Neural progenitor cell (in vitro differentiated cells): ENCODE measurements at regions not wholly inside any gene's neighbourhood (a gene's known extent, or its start where the extent isn't known, plus 50 kb on each side); places are given as distances from the start of the nearest gene placed in this dataset.

Experiments used
- DNase-seq: peaks from one replicate; pipeline ENCODE4 v3.0.0-alpha.2; 2016; ENCODE audit warnings: low spot score
- H2AFZ ChIP-seq: fragments of 200-600 bp; sonication (generic); replicated peaks from 2 replicates; pipeline ENCODE4 v1.6.1; 2016; ENCODE audit warnings: antibody characterized with exemption
- H3F3A ChIP-seq: fragments of 200-600 bp; sonication (generic); 2 replicates; pipeline ENCODE4 v1.6.1; 2016; ENCODE audit warnings: antibody characterized with exemption, low read depth
- H3K27ac ChIP-seq: fragments of 200-600 bp; sonication (generic); 2 replicates; pipeline ENCODE4 v1.5.1; 2016; ENCODE audit warnings: mild to moderate bottlenecking
- H3K27me3 ChIP-seq: fragments of 200-600 bp; sonication (generic); 2 replicates; pipeline ENCODE4 v1.6.1; 2016; ENCODE audit warnings: mild to moderate bottlenecking, moderate library complexity
- H3K36me3 ChIP-seq: fragments of 200-600 bp; sonication (generic); 2 replicates; pipeline ENCODE4 v1.5.1; 2016
- H3K4me1 ChIP-seq: fragments of 200-600 bp; sonication (generic); 2 replicates; pipeline ENCODE4 v1.6.1; 2016; ENCODE audit warnings: mixed run types
- H3K4me2 ChIP-seq: fragments of 200-600 bp; sonication (generic); 2 replicates; pipeline ENCODE4 v1.6.1; 2016
- H3K4me3 ChIP-seq: fragments of 200-600 bp; sonication (generic); 2 replicates; pipeline ENCODE4 v1.5.1; 2016
- H3K79me2 ChIP-seq: fragments of 200-600 bp; sonication (generic); 2 replicates; pipeline ENCODE4 v1.6.1; 2016; ENCODE audit warnings: low read depth
- H3K9ac ChIP-seq: fragments of 200-600 bp; sonication (generic); 2 replicates; pipeline ENCODE4 v1.6.1; 2016
- H3K9me3 ChIP-seq: fragments of 200-600 bp; sonication (generic); 2 replicates; pipeline ENCODE4 v1.5.1; 2016; ENCODE audit warnings: low read depth
- H4K20me1 ChIP-seq: fragments of 200-600 bp; sonication (generic); 2 replicates; pipeline ENCODE4 v1.6.1; 2016; ENCODE audit warnings: low read depth
- H3K27ac Mint-ChIP-seq: 3 replicates; pipeline ENCODE4 v1.8.0; 2021; ENCODE audit warnings: mixed read lengths
- H3K27me3 Mint-ChIP-seq: 2 replicates; pipeline ENCODE4 v1.8.0; 2022; ENCODE audit warnings: low read depth, mild to moderate bottlenecking, inconsistent platforms, moderate library complexity, mixed read lengths; ENCODE audit not compliant: insufficient read depth
- H3K36me3 Mint-ChIP-seq: 3 replicates; pipeline ENCODE4 v1.8.0; 2021; ENCODE audit warnings: mixed read lengths
- H3K4me1 Mint-ChIP-seq: 3 replicates; pipeline ENCODE4 v1.8.0; 2021; ENCODE audit warnings: mixed read lengths
- H3K4me3 Mint-ChIP-seq: 3 replicates; pipeline ENCODE4 v1.8.0; 2021; ENCODE audit warnings: mild to moderate bottlenecking, moderate library complexity, mixed read lengths
- H3K9me3 Mint-ChIP-seq: 3 replicates; pipeline ENCODE4 v1.8.0; 2020; ENCODE audit warnings: mixed read lengths
- EZH2 ChIP-seq: fragments of 200-600 bp; sonication (generic); IDR thresholded peaks from 2 replicates; pipeline ENCODE4 v1.6.1; 2017; ENCODE audit warnings: antibody characterized with exemption, mild to moderate bottlenecking, moderate library complexity
- EZH2phosphoT487 ChIP-seq: fragments of 200-600 bp; sonication (generic); IDR thresholded peaks from 2 replicates; pipeline ENCODE4 v1.6.1; 2017; ENCODE audit warnings: antibody characterized with exemption
- TF ChIP-seq, protein P1 (sequence below): fragments of 200-600 bp; sonication (generic); IDR thresholded peaks from 2 replicates; pipeline ENCODE4 v1.5.1; 2017; ENCODE audit warnings: antibody characterized with exemption, mild to moderate bottlenecking

DNA sequence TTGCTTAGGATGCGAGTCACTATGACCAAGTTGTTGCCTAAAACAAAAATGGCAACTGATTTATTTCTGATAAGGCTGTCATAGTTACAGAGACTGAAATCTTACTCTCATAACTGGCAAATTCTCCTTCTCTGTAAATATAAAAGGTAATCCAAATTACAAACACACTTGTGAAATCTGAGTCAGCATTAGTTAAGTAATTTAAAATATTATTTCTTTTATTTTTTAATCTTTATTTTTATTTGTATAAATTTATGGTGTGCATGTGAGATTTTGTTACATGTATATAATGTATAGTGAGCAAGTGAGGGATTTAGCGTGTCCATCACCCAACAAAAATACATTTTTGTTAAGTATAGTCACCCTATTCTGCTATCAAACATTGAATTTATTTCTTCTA is 1342.8 kb upstream of the TMEFF2 start:
- Histone ChIP-seq H3F3A (no peaks in the 10 kb centered on the region), H3K9me3 (no peaks in the 10 kb centered on the region), H3K36me3 (no peaks in the 10 kb centered on the region), H2AFZ (no peak overlapping the region), H4K20me1 (no peaks in the 10 kb centered on the region), H3K27ac (no peak overlapping the region), H3K4me2 (no peak overlapping the region), H3K9ac (no peak overlapping the region), H3K4me1 (no peaks in the 10 kb centered on the region), H3K27me3 (no peaks in the 10 kb centered on the region), H3K4me3 (no peak overlapping the region), H3K79me2 (no peaks in the 10 kb centered on the region)
- H3K4me3 Mint-ChIP-seq = no peak overlapping the region
- H3K27me3 Mint-ChIP-seq = no peaks in the 10 kb centered on the region
- H3K9me3 Mint-ChIP-seq = peaks cover 6% of the 10 kb centered on the region
- no peaks in the 10 kb centered on the region for H3K4me1 Mint-ChIP-seq
- H3K27ac Mint-ChIP-seq = no peak overlapping the region
- H3K36me3 Mint-ChIP-seq = peaks cover 4% of the 10 kb centered on the region
- DNase-seq = no peak
- TF ChIP-seq EZH2 (no peak), EZH2phosphoT487 (no peak)
- TF ChIP-seq, protein P1, sequence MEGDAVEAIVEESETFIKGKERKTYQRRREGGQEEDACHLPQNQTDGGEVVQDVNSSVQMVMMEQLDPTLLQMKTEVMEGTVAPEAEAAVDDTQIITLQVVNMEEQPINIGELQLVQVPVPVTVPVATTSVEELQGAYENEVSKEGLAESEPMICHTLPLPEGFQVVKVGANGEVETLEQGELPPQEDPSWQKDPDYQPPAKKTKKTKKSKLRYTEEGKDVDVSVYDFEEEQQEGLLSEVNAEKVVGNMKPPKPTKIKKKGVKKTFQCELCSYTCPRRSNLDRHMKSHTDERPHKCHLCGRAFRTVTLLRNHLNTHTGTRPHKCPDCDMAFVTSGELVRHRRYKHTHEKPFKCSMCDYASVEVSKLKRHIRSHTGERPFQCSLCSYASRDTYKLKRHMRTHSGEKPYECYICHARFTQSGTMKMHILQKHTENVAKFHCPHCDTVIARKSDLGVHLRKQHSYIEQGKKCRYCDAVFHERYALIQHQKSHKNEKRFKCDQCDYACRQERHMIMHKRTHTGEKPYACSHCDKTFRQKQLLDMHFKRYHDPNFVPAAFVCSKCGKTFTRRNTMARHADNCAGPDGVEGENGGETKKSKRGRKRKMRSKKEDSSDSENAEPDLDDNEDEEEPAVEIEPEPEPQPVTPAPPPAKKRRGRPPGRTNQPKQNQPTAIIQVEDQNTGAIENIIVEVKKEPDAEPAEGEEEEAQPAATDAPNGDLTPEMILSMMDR = no peak

DNA sequence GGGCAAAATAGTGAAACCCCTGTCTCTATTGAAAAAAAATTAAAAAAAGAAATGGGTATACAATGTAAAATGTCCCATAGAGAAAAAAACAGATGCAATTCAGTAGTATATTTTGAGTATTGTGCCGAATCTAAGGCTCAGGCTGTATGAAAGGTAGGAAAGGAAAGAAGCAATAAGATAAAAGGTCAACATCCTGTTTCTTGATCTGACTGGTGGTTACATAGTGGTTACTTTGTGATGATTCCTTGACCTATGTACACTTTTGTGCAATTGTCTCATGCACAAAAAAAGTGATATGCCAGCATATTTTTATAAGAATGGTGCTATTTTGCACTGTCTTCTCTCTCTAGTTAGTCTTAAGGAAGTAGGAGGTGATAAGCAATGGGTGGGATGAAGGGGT is 1333.7 kb upstream of the TMEFF2 start:
- Histone ChIP-seq H3F3A (no peaks in the 10 kb centered on the region), H3K9ac (no peak overlapping the region), H3K27ac (no peak overlapping the region), H3K9me3 (no peaks in the 10 kb centered on the region), H3K4me2 (no peak overlapping the region), H3K27me3 (no peaks in the 10 kb centered on the region), H3K4me1 (no peaks in the 10 kb centered on the region), H4K20me1 (no peaks in the 10 kb centered on the region), H3K4me3 (no peak overlapping the region), H3K79me2 (no peaks in the 10 kb centered on the region), H2AFZ (no peak overlapping the region), H3K36me3 (no peaks in the 10 kb centered on the region)
- Mint-ChIP-seq H3K4me3 (no peak overlapping the region), H3K27me3 (peaks cover 2% of the 10 kb centered on the region), H3K36me3 (no peaks in the 10 kb centered on the region), H3K4me1 (no peaks in the 10 kb centered on the region), H3K9me3 (no peaks in the 10 kb centered on the region), H3K27ac (no peak overlapping the region)
- no peak for TF ChIP-seq EZH2phosphoT487
- TF ChIP-seq, protein P1 = no peak
- TF ChIP-seq EZH2 = no peak
- no peak for DNase-seq

- Histone ChIP-seq H3K36me3 (no peaks in the 10 kb centered on the region), H3K27ac (no peak overlapping the region), H3K9me3 (no peaks in the 10 kb centered on the region), H3K4me2 (no peak overlapping the region), H2AFZ (peak overlapping the region; percentile 8), H3K9ac (no peak overlapping the region), H3K4me3 (no peak overlapping the region), H4K20me1 (peaks cover 2% of the 10 kb centered on the region), H3K27me3 (no peaks in the 10 kb centered on the region), H3F3A (no peaks in the 10 kb centered on the region), H3K4me1 (no peaks in the 10 kb centered on the region), H3K79me2 (no peaks in the 10 kb centered on the region)
- Mint-ChIP-seq H3K27ac (no peak overlapping the region), H3K9me3 (no peaks in the 10 kb centered on the region), H3K27me3 (peaks cover 2% of the 10 kb centered on the region), H3K36me3 (no peaks in the 10 kb centered on the region), H3K4me1 (no peaks in the 10 kb centered on the region), H3K4me3 (no peak overlapping the region)
- TF ChIP-seq EZH2 (no peak), EZH2phosphoT487 (no peak)
- TF ChIP-seq, protein P1 = no peak
- DNase-seq = no peak
Measured at GRCh38 chr2:193527146-193527545, 1332.4 kb upstream of the TMEFF2 start.

- no peak overlapping the region for H3K4me3 ChIP-seq
- H3K4me1 ChIP-seq = no peaks in the 10 kb centered on the region
- Mint-ChIP-seq H3K4me3 (no peak overlapping the region), H3K4me1 (peaks cover 8% of the 10 kb centered on the region), H3K36me3 (no peaks in the 10 kb centered on the region), H3K27me3 (peaks cover 2% of the 10 kb centered on the region), H3K9me3 (no peaks in the 10 kb centered on the region), H3K27ac (no peak overlapping the region)
- no peaks in the 10 kb centered on the region for H3K9me3 ChIP-seq
- no peaks in the 10 kb centered on the region for H3K36me3 ChIP-seq
- no peak overlapping the region for H3K9ac ChIP-seq
- H3K27ac ChIP-seq = no peak overlapping the region
- DNase-seq = no peak
- H3F3A ChIP-seq = no peaks in the 10 kb centered on the region
- H3K4me2 ChIP-seq = no peak overlapping the region
- no peak overlapping the region for H2AFZ ChIP-seq
- no peak for TF ChIP-seq EZH2phosphoT487
- TF ChIP-seq, protein P1 = no peak
- TF ChIP-seq EZH2 = no peak
- H4K20me1 ChIP-seq = peaks cover 2% of the 10 kb centered on the region
- no peaks in the 10 kb centered on the region for H3K27me3 ChIP-seq
- no peaks in the 10 kb centered on the region for H3K79me2 ChIP-seq
Measured at GRCh38 chr2:193523662-193524061, 1328.9 kb upstream of the TMEFF2 start.
